ENCODE measurements at regions not wholly inside any gene's neighbourhood (a gene's known extent, or its start where the extent isn't known, plus 50 kb on each side); places are given as distances from the start of the nearest gene placed in this dataset.

- Histone ChIP-seq H3K4me2 (ENCODE audit: low read depth, low read length, poor library complexity, severe bottlenecking) (no peak overlapping the region), H3K4me3 (ENCODE audit: insufficient read depth, low read length, poor library complexity, severe bottlenecking) (no peak overlapping the region), H3K79me2 (ENCODE audit: insufficient read depth, low read length) (no peaks in the 10 kb centered on the region), H3F3A (ENCODE audit: insufficient read depth) (no peaks in the 10 kb centered on the region), H4K20me1 (ENCODE audit: low read depth, low read length) (no peaks in the 10 kb centered on the region), H2AFZ (ENCODE audit: low read depth, low read length, severe bottlenecking) (no peak overlapping the region), H3K36me3 (ENCODE audit: low read length) (no peaks in the 10 kb centered on the region), H3K9ac (ENCODE audit: low read length) (no peak overlapping the region), H3K9me2 (replicated peaks; ENCODE audit: insufficient read depth, low read length) (no peaks in the 10 kb centered on the region), H3K27me3 (ENCODE audit: low read length) (no peaks in the 10 kb centered on the region), H3K9me3 (ENCODE audit: insufficient read depth, low read length) (no peaks in the 10 kb centered on the region), H3K27ac (ENCODE audit: low read depth, low read length) (no peak overlapping the region)
- TF ChIP-seq EZH2phosphoT487 (conservative IDR thresholded peaks at IDR 0.05; ENCODE audit: low read length) (no peak), CTCF (IDR thresholded peaks at IDR 0.05; ENCODE audit: insufficient read depth, low read length, poor library complexity, severe bottlenecking) (no peak)
Observed at GRCh38 chrX:9189286-9189685, 155.4 kb upstream of the FAM9B start.

- H3K9me2 ChIP-seq (replicated peaks; ENCODE audit: insufficient read depth, low read length) = no peaks in the 10 kb centered on the region
- H3K27me3 ChIP-seq (ENCODE audit: low read length) = no peaks in the 10 kb centered on the region
- no peaks in the 10 kb centered on the region for H3F3A ChIP-seq (ENCODE audit: insufficient read depth)
- H3K36me3 ChIP-seq (ENCODE audit: low read length) = no peaks in the 10 kb centered on the region
- no peaks in the 10 kb centered on the region for H3K79me2 ChIP-seq (ENCODE audit: insufficient read depth, low read length)
- no peaks in the 10 kb centered on the region for H4K20me1 ChIP-seq (ENCODE audit: low read depth, low read length)
- H3K9ac ChIP-seq (ENCODE audit: low read length) = no peak overlapping the region
- no peaks in the 10 kb centered on the region for H3K9me3 ChIP-seq (ENCODE audit: insufficient read depth, low read length)
- no peak overlapping the region for H3K4me3 ChIP-seq (ENCODE audit: insufficient read depth, low read length, poor library complexity, severe bottlenecking)
- no peak overlapping the region for H3K27ac ChIP-seq (ENCODE audit: low read depth, low read length)
- H3K4me2 ChIP-seq (ENCODE audit: low read depth, low read length, poor library complexity, severe bottlenecking) = no peak overlapping the region
- no peak overlapping the region for H2AFZ ChIP-seq (ENCODE audit: low read depth, low read length, severe bottlenecking)
- TF ChIP-seq CTCF (IDR thresholded peaks at IDR 0.05; ENCODE audit: insufficient read depth, low read length, poor library complexity, severe bottlenecking) (no peak), EZH2phosphoT487 (conservative IDR thresholded peaks at IDR 0.05; ENCODE audit: low read length) (no peak)
Observed at GRCh38 chrX:9191392-9191791, 157.5 kb upstream of the FAM9B start.

- Histone ChIP-seq H2AFZ (ENCODE audit: low read depth, low read length, severe bottlenecking) (no peak overlapping the region), H3K9me2 (replicated peaks; ENCODE audit: insufficient read depth, low read length) (no peaks in the 10 kb centered on the region), H4K20me1 (ENCODE audit: low read depth, low read length) (no peaks in the 10 kb centered on the region), H3K9ac (ENCODE audit: low read length) (no peak overlapping the region), H3F3A (ENCODE audit: insufficient read depth) (no peaks in the 10 kb centered on the region), H3K27ac (ENCODE audit: low read depth, low read length) (no peak overlapping the region), H3K27me3 (ENCODE audit: low read length) (no peaks in the 10 kb centered on the region), H3K4me2 (ENCODE audit: low read depth, low read length, poor library complexity, severe bottlenecking) (peak overlapping the region; percentile 24), H3K9me3 (ENCODE audit: insufficient read depth, low read length) (no peaks in the 10 kb centered on the region), H3K79me2 (ENCODE audit: insufficient read depth, low read length) (no peaks in the 10 kb centered on the region), H3K36me3 (ENCODE audit: low read length) (no peaks in the 10 kb centered on the region), H3K4me3 (ENCODE audit: insufficient read depth, low read length, poor library complexity, severe bottlenecking) (no peak overlapping the region)
- TF ChIP-seq EZH2phosphoT487 (conservative IDR thresholded peaks at IDR 0.05; ENCODE audit: low read length) = no peak
- no peak for TF ChIP-seq CTCF (IDR thresholded peaks at IDR 0.05; ENCODE audit: insufficient read depth, low read length, poor library complexity, severe bottlenecking)
Observed at GRCh38 chrX:9195199-9195880, 161.4 kb upstream of the FAM9B start.

Data from SU-DHL-6 (cell line).